ENCODE measurements at regions not wholly inside any gene's neighbourhood (a gene's known extent, or its start where the extent isn't known, plus 50 kb on each side); places are given as distances from the start of the nearest gene placed in this dataset.

DNA sequence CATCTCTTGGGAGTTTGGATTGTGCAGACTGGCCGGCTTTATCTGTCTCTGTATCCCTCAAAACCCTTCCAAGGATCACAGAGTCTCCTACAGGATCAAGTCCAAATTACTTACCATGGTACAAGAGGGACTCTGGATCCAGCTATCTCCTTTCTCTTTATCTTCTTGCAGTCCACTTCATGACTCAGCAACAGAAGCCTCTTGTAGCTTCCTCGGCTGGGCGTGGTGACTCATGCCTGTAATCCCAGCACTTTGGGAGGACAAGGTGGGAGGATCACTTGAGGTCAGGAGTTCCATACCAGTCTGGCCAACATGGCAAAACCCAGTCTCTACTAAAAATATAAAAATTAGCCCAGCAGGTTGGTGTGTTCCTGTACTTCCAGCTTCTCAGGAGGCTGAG lies 189.7 kb downstream of the BCAT1 start:
- DNase-seq = no peak

GRCh38 chr12:24756479-24757024 lies 192.3 kb downstream of the BCAT1 start:
- DNase-seq = no peak

DNA sequence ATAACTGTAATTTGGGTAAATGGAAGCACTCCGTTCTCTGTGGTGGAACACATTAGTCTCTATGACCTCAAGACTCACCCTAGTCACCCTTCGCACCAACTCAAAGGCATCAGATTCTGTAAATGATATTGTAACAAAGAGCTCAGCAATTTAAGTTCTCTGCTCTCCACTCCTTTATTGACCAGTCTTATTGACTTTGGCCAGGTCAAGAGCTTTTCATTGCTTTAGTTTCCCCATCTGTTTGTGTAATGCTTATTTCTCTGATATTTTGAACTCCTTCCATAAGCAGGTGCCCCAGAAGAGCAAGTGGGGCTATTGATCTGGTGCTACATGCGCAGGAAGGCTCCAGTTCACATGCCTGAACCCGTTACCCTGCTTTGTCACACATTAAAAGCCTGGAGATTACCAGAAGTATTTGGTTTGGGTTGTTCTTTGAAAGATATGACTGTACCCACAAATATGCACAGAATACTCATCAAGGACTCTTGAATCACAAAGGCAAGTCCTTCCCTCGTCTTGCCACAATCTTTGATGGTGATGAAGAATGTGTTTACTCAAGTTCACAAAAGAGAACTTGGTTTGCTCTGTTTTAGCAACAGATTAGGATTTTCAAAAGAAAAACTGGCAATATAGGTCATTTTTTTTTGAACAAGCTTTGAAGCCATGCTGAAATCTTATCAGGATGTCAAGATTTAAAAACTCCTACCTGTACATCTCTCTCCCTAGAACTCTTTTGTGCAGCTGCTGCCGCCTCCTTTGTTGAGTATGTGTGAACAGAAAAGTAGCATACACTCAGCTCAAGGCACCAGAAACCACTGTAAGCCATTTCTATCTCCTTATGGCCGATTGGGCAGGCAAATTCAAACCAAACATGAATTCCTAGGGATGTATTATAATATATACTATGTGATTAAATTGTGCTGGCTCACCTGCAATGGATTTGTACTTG lies 193.9 kb downstream of the BCAT1 start:
- DNase-seq = no peak

- no peak for DNase-seq
Observed at GRCh38 chr12:24752763-24753462, 196.0 kb downstream of the BCAT1 start.

- no peak for DNase-seq
Observed at GRCh38 chr12:24751181-24751580, 197.7 kb downstream of the BCAT1 start.

DNA sequence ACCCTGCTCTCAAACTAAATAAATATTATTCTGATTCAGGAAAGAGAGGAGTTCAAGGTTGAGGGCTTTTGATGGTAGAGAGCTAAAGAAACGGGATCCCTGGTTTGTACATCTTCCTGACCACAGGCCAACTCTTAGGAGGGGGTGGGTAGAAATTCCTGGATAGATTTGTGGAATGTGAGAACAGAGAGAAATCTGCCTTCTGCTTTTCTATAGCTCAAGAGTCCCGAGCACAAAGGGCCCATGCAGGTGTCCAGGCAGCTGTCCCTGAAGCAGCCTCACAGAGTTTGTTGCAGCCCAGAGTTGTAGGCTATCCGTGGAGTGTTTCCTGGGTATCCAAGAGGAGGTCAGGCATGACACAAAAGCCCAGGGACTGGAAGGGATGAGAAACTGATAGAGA lies 198.6 kb downstream of the BCAT1 start:
- no peak for DNase-seq

DNA sequence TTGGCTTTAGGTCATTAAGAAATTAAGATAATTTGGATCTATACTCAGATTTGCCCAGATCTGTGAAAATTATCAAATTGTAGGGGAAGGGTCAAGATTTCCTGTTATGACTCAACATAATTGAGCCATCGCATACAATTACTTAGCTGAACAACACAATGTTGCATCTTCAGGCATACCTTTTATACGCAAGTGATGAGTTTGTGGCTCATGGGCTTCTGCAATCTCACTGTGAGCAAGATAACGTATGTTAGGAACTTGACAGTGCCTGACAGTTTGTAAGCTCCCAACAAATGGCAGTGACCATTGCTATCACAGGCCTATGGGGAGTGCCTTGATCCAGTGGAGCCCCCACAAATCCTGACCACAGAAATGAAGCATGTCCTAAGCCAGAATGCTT lies 199.7 kb downstream of the BCAT1 start:
- no peak for DNase-seq

GRCh38 chr12:24748326-24748725 lies 200.6 kb downstream of the BCAT1 start:
- DNase-seq = no peak

DNA sequence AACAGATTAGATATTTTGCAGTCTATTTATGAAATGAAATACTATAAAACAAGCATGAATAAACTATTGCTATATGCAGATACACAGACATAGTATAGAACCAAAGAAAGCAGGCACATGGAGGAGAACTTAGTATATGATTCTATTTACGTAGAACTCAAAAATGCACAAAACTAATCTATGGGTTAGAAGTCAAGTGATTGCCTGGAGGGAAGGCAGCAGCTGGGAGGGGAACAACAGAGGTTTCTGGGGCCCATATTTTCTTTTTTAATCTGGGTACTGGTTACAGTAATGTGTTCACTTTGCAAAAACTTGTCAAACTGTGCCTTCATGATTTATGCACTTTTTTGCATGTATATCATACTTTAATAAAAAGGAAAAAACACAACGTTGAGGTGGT lies 202.0 kb downstream of the BCAT1 start:
- no peak for DNase-seq

DNA sequence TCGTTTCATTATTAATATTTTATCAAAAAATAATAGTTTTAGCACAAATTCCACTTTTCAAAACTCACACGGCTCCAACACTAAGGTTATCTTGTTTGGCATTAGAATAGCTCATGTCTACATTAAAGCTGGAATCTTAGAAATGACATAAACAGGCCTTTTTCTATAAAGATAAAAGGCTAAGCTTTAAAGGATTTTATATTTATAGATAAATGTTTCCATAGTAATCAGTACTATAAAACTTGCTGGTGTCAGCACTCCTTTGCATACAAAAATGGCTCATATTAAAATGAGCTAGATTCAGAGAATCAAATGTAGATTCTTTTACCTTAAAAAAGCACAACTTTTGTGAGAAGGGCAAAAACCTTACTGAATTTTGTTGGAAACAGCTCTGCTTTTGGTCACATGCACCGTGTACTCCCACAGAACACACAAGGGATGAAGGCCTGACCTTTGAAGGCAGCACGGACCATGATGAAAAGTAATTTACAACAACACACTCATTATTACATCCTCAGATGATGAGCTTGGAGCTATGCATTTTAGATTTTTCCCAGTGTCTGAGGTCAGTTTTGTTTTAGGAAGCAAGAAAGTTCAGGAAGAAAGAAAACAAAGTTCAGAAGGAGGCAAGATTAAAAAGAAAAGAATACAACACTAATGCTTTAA lies 202.8 kb downstream of the BCAT1 start:
- no peak for DNase-seq

- DNase-seq = no peak
Observed at GRCh38 chr12:24743941-24744793, 204.7 kb downstream of the BCAT1 start.

- no peak for DNase-seq
Observed at GRCh38 chr12:24742378-24742777, 206.5 kb downstream of the BCAT1 start.

- DNase-seq = no peak
Observed at GRCh38 chr12:24741216-24741615, 207.7 kb downstream of the BCAT1 start.

DNA sequence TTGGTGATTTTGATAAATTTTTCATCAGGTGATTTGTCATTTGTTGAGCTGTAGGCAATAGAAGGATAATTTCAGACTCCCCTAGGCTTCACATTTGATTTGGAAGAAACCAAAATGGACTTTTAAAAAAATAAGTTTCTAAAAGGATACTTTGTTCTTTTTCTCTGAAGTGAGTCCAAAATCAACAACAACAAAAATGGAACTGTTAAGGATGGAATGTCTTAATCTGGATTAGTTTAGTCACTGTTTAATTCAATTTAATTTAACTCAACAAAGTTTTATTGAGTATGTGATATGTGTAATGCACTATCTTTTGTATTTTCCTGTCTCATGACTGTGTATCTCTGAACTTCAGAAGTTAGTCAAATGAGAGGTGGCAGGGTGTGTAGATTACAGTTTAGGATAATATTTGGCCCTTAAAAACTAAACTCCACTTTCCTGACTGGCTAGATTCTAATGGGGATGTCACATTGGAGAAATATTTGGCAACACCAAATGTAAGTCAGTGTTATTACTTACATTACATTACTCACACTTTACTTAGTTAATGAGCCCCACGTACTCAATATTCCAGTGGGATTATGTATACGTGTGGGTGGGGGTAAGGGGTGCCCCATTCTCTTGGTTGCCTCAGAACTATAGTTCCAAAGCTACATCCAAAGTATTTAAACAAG lies 209.7 kb downstream of the BCAT1 start:
- no peak for DNase-seq

DNA sequence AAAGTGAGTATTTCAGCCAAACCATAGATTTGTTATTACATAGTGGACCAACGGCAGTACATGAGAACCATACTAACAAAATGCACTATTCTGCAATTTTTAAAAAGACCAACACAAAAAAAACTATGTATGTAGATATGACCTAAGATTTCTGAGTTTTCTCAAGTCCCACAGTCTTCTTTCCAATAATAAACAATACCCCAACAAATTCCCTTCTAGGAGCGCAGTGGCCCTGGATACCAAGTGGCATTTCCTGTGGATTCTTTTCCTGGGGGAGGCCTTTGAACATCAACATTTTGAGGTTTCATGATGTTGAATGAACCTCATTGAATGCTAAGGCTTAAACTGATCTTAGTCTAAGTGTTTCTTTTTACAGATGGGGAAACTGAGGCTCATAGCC lies 210.5 kb downstream of the BCAT1 start:
- DNase-seq = no peak

DNA sequence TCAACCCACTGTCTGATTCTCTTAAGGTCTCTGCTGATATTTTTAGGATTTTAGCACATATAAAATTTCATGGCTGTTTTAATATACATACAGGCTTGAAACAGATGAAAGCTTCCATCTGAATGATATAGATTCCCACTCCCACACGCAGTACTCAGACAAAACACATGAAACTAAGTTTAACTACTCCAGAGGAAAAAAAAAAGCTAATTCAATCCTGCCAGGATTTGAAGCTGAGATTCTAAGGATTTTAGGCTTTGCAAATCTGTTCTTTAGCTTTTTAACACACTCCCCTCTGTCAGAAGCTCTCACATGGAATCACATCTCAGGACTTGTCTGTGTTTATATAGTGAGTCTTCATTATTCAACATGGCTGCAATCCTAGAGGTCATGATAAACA lies 217.3 kb downstream of the BCAT1 start:
- DNase-seq = no peak

DNA sequence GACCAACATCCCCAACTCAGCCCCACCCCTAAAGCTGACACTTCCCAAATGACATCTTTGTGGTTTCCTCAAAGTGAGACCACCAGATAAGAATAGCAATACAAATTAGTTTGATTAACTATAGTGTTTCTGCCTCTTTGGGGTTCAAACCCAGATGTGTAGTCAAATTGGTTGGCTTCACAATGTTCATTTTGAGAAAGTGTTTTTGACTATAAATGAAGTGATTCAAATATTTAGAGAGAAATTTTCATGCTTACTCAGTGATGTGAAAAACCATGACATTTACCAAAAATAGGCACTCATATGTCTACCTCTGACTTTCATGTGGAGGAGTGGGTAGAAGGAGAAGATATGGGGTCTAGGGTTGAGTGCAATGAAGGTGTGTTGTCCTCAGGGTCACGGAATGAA lies 218.4 kb downstream of the BCAT1 start:
- DNase-seq = no peak

DNA sequence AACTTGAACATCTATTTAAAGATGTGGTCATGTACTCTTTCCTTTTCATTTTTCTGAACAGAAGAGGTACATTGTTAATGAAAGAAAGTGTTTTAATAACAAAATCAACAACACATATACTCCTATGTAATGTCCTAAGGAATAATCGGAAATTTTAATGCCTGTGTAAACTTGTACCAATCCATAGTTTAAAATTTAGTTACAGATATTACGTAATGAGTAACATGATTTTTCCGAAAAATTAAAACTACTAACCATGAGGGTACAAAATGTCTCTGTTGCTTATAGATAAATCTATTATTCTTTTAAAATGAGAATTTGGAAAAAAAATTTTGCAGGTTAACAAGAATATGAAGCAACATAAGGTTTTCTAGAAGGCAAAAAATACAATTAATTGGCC lies 220.1 kb downstream of the BCAT1 start:
- no peak for DNase-seq

DNA sequence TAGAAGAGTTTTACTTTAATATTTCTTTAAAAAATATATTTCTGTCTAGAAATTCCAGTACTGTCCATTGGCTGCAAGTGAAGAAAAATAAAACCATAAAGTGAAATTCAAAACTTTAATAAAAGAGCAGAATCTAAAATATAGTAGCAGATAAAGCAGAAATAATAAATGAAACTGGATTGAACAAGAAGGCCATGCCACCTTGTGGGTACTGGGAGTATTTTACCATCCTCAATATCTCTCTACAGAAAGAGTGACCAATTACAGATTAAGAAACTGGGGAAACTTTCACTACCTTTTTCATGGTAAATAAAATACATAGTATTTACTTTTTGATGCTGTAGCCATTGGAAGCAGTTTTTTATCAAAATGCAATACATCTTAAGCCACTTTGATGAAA lies 220.5 kb downstream of the BCAT1 start:
- no peak for DNase-seq

DNA sequence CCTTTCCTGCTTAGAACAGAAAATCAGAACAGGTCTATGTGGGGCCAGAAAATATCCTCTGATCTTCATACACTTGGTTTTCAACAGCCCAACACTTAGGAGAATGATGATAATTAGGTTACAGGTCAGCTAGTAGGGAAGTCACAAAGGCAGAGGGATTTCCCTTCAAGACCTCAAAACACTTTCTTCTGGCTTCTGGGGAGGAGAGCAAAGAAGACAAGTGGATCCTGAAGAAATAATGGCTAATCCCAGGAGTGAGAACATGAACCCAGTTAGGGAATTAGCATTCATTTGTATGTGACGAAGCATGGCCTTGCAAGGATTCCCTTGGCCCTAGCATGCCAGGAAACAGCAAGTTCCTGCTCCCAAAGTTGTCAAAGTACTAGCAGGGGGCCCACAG lies 223.3 kb downstream of the BCAT1 start:
- DNase-seq = no peak

- no peak for DNase-seq
Observed at GRCh38 chr12:24724814-24725213, 224.1 kb downstream of the BCAT1 start.

DNA sequence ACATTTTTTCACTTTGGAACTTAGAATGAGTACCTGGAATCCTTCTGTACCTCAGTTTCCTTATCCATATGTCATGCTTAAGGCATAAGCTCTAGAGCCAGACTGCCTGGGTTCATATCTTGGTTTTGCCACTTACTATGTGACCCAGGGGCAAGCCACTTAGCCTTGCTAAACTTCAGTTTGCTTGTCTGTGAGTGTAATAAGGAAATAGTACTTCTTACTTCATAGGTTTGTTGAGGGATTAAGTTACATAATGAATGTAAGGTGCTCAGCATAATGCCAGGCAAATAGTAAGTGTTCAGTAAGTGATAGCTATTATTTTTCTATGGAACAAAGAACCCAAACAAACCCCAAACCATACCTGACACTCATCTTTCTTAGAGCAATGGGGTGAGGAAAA lies 225.1 kb downstream of the BCAT1 start:
- no peak for DNase-seq
